Limb (tissue), 2 donors: ENCODE measurements at regions not wholly inside any gene's neighbourhood (a gene's known extent, or its start where the extent isn't known, plus 50 kb on each side); places are given as distances from the start of the nearest gene placed in this dataset.
"Not testable (repeated sequence)": the region's sequence is repeated elsewhere in the genome, so short reads cannot be mapped to it uniquely, and the experiment has no call there.

Source experiments
- DNase-seq, 2 donors: peaks; one replicate each; pipeline ENCODE4 v3.0.0-alpha.2; 2016; ENCODE audit errors: extremely low spot score in 2 of 2

DNA sequence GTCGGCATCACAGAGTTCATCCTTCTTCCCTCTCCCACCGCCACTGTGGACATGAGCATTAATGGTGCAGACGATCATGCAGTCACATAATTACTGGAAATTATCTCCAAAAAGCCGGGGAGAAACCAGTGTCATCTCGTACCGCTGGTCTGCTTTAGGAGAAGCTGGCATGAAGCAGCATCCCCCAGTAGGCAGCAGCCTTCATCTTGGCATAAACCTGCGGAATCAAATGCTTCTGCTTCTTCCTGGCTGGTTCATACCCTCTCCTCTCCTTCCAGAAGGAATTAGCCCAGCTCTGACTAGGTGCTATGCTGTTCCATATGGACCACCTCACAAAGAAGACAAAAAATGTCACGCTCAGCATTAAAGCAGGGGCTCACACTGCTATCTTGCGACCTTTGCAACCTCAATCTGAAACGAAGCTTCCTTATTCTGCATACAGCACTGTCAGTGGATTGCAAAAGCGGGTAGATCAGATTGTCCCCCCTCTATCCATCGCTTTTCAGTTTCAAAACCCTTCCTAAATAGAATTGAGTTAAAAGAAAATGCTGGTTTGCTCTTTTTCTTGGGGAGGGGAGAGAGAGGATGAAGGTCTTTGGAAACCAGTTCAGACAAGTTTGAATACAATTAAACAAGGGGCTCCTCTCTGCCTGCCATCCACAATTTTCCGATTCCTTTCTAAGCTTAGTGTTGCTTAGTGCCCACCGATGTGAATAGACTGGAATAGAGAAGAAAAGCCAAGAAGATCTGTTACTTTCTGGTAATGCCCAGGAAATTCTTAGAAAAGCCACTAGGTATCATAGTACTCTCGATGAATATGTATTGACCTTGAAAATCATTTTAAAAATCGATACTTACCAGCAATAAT, 212.1 kb upstream of the ZNF521 start:
- DNase-seq, result no peak

DNA sequence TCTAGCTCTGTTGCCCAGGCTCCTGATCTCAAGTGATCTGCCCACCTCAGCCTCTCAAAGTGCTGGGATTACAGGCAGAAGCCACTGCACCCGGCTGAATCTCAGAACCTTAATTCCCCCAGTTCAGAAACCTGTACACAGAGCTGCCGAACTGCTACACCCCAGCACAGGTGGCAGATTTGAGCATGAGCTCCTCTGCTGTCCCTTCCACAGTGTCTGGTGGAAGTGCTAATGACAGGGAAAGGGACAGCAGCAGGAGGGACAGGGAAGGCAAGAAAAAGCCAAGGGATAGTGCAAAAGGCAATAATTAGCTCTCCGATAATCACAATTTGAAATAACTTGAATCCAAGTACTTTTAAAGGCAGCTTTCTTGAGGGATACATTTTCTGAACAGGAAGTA, 211.4 kb upstream of the ZNF521 start:
- DNase-seq, result no peak

DNA sequence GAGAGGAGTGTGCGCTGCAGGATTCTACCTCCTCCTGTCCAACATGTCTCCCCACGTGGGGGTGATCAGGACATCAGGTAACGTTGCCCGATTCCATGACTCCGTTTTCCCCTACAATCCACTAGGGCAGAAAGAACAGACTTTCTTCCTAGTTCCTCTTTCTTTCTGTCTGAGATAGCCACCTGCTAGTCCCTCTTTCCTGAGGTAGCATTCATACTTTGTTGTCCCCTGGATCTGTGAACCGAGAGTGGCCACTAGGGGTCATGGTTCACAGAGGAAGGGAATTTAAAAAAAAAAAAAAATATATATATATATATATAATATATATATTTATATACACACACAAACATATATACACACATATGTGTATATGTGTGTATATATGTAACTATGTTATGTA, 210.0 kb upstream of the ZNF521 start:
- DNase-seq, result no peak

DNA sequence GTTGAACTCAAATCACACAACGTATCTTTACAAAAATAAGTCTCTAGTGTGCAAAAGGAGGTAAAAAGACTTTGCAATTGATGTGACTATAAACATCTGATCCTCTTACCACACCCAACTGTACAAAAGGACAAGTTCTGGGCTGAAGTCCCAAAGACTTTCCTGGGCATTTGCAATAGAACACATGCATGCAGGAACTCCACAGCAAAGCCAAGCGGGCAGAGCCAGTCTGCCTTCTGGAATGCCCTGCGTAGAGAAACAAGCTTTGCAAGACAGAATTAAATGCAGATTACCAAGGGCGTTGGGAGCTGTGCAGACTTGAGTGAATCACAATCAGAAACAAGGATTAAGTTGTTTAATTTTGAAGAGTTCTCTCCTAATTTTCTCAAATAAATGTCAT, 208.4 kb upstream of the ZNF521 start:
- no peak for DNase-seq

DNA sequence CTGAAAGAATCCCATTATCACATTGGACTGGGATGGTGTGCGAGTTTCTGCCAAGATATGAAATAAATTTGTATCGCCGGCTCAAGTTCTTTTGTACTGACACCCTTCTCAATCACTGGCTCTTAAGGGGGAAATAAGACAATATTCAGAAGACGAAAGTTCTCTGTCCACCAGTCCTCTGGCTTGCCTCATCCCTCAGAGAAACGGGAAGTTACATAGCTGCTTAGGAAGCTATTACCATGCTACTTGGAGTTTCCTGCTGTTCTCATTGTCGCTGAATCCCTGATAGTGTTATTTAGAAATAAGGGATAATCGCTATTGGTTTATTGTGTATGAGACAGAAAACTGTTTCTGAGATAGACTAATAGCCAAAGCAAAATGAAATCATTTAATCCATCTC, 205.0 kb upstream of the ZNF521 start:
- no peak for DNase-seq

DNA sequence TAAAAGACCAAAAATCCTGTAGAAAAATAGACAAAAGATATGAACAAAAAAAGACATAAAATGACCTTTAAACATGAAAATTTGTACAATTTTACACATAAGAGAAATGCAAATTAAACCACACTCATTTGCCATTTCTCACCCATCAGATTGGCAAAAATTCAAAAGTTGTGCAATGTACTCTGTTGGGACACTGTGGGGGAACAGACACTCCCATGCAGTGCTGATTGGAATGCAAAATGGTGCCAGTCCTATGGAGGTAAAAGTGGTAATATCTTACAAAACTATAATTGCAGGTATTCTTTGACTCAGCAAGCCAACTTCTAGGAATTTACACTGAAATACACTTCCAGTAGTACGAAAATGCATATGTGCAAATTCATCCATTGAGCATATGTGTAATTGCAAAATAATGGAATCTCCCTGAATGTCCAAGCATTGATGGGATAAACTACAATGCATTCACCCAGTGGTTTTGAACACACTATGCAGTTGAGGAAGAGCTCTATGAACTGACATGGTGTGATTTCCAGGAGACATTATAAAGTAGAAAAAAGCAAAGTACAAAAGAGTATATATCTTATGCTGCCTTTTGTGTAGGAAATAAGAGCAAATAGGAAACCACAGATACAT, 201.8 kb upstream of the ZNF521 start:
- DNase-seq, result no peak

DNA sequence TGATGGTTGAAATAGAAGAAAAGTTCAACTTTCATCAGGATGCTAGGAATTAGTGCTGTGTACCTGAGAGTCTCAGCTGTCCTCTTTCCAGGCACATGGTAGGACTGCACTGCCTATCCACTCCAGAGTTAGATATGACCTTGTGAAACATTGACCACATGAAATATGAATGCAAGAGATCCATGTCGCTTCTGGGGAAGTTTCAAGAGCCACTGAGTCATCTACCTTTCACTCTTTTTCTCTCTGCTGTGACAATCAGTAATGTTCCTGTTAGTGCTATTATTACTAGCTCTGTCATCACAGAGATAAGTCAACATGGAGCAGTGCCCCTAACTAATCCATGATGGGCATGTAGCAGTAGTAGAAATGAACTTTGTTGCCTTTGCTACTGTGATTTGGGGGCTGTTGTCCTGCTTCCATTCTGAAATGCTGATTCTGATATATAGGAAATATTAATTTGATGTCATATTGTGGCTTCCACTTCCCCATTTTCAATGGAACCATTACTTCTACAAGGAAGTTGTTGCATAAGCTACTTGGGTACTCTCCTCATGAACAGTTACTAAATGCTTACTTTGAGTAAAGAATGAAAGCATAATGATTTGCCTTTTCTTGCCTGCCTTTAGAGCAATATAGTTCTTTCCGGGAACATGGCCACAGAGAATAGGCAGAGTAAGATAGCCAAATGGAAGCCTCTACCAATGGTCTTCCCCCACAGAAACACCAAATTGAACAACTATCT, 192.8 kb upstream of the ZNF521 start:
- DNase-seq, result no peak

DNA sequence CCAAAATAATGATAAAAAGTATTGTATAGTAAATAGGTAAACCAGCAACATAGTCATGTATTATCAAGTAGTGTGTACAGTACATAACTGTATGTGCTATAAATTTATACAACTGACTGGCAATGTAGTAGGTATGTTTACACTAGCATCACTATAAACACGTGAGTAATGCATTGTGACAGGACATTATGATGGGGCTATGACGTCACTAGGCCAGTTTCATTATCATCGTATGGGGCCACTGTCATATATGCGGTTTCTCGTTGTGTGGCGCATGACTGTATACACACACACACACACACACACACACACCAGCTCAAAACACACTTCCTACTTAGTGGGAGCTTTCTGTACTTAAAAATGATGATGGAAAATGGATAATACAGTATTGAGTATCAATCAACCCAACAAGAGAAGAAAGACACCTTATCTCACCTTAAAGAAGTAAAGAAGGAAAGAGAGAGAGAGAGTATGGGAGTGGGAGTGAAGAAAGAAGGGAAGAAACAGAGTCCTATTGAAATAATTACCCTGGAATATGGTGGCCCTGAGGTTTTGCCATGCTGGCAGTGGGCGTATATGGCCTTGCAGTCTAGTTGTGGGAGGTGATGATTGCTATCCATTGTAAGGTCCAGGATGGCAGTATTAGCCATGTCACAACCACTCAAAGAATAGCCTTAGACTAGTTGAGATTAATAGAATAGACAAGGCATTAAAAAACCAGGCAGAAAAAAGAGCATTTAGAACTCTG, 186.4 kb upstream of the ZNF521 start:
- DNase-seq, result no peak

DNA sequence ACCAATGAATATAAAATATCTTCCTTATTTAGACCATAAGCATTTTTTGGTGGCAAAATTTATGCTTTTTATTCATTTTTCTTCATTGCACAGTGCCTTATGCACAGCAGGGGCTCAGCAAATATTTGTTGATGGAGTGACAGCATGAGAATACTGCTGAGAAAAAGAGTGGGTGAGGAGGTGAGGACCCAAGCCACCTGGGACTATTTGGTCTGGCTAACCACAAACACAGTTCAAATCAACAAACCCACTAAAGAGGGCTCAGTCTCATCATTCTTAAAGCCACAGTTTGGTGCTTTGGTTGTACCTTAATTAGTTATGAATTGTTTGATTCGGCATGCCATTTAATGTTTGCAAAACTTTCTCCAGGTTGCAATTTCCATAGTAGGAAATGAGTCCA, 183.5 kb upstream of the ZNF521 start:
- DNase-seq, result no peak

DNA sequence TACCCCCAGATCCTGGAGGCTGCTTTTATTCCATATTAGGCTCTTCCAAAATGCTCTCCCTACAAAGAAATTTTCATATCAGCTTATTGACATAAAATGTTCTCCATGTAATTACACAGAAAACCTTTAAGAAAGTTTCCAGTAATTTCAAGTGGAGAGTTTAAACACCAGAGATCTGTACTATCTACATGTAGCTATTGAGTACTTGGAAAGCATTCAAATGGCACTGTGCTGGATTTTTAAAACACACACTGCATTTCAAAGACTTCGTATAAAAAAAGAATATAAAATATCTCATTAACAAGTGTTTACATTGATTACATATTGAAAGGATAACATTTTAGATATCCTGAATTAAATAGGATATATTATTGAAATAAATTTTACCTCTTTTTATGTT, 182.4 kb upstream of the ZNF521 start:
- no peak for DNase-seq

DNA sequence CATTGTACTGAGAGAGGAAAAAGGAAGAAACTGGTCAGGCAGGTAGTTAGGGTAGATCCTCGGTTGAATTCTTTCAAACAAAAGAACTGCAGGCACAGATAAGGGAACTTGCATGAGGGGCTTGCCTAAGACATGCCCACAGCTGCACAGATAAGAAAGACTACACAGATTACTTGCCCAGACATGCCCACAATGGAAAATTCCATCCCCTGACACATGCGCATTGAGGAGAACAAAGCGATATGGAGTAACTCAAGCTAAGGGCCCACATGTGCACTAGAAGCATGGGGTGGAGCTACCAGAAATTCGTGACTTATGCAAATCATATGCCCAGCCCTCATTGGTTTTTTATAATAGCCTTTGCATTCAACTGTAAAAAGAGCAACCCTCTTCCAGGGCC, 181.3 kb upstream of the ZNF521 start:
- DNase-seq, result no peak

DNA sequence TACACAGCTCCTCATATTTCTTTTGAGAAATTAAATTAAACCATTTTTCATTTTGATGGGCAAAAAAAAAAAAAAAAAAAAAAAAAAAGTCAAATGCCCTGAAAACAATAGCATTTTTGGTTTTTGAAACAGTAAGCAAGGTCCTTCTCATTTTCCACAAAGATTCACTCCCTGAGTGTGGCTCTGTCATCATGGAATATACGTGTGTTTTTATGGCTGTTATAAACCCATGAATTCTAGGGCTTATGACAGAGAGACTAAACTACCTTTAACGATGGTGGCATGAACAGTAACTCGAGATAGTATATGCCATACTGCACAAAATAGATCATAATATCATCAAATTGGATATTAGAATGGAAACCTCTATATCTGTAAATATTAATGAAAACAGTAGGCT, 179.2 kb upstream of the ZNF521 start:
- no peak for DNase-seq

DNA sequence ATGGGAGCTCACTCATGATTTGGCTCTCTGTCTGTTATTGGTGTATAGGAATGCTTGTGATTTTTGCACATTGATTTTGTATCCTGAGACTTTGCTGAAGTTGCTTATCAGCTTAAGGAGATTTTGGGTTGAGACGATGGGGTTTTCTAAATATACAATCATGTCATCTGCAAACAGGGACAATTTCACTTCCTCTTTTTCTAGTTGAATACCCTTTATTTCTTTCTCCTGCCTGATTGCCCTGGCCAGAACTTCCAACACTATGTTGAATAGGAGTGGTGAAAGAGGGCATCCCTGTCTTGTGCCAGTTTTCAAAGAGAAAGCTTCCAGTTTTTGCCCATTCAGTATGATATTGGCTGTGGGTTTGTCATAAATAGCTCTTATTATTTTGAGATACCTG, 173.8 kb upstream of the ZNF521 start:
- not testable (repeated sequence) for DNase-seq

DNA sequence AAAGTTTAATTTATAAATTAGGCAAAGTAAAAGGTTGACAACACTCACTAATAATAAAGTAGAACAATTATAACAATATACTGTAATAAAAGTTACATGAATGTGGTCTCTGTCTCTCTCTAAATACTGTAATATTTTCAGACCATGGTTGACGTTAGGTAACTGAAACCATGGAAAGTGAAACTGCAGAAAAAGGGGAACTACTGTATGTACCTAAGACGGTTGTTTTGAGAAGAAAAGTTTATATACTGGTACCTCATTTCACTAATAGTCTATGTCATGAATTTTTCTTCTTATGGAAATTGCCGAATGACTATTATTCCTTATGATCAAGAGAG, 166.7 kb upstream of the ZNF521 start:
- no peak for DNase-seq

DNA sequence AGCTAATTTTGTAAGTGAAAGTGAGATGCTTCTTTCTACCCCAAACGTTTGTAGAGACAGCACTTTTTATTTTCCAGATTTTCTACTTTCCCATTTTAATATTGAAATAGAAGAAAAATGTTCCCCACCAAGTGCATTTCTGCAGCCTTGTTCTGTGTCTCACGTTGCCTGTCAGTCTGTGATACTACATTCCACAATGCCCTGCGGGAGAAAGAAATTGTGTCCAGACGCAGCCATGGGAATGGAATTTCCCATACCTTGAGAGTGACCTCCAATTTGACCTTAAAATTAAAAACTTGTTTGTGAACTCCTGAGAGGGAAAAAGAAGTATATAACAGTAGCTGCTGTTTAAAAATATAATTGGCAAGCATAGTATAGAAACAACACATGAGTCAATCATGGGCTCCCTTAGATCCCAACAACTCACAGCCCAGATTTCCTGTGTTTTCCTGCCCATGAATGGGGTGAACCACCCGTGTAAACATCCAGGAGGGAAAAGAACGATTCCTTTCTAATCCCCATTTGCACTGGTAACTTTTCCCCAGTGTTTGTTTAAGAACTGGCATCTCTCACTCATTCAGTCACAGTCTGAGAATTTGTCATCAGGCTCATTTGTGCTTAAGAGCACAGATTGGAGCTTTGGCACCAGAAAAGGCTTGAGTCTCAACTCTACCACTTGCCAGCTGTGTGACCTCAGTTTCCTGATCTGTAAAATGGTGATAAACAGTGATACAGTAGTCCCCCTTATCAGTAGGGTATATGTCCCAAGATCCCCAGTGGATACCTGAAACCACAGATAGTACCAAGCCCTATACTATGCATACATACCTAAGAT, 166.1 kb upstream of the ZNF521 start:
- DNase-seq, result no peak

DNA sequence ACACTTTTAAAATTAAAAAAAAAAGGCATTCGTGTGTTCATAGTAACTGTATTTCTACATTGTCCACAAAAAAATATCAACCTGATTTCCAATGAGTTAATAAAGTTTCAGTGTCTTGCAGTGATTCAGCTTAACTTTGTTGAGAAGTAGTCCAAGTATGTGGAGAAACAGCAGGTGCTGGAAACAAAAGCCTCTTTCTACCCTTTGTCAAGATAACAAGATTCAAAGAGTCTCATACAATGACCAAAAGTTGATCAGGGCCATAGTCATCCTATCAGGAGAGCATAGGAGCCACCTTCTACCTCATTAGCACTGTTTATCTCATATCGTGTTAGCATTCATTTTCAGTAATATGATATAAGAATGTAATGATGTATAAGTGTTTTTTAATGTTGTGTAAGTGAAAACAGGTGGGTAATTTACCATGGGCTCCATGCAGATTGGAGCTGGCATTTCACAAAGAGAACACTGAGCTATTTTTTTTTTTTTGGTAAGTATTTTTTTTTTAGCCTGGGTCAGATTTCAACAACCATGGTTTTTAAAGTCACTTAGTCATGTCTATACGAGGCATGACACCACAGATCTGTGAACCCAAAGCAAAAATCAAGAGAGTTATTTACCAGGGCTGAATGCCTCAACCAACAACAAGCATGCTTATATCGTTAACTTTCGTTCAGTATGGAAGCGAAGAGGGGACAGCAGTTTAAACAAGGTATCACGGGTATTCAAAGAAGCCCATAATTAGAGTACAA, 165.0 kb upstream of the ZNF521 start:
- DNase-seq, result peak in 1 of 2 donors; percentile 5

DNA sequence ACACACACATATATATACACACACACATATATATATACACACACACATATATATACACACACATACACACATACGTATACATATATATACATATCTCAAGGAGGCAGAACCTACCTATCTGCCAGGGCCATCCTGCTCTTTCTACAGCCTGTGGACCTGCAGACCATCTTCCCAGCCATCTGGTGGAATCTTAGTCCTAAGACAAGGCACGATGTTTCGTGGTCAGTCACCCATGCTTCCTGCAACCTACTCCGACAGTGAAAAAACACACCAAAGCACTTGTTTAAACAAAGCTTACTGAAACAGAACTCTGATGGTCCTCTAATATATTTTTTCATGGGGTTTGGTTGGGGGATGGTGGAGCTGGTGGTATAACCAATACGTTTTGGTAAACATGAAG, 164.2 kb upstream of the ZNF521 start:
- no peak for DNase-seq

DNA sequence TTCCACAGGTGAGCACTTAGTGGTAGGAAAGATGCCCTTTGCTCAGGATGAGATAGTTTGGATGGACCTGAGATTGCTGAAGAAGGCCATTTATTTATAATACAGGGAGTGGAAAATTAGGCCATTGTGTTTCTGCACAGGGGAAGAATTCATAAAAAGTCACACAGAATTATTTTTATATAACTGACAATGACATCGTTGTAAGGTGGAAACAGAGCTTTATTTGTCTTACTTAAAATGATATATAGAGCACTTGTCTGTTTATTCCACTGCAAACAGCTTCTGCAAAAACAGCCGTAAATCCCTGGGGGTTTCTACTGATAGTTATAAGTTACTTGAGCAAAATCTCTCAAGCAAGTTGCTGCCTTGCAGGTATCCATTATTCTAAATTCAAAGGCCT, 158.1 kb upstream of the ZNF521 start:
- DNase-seq, result no peak

DNA sequence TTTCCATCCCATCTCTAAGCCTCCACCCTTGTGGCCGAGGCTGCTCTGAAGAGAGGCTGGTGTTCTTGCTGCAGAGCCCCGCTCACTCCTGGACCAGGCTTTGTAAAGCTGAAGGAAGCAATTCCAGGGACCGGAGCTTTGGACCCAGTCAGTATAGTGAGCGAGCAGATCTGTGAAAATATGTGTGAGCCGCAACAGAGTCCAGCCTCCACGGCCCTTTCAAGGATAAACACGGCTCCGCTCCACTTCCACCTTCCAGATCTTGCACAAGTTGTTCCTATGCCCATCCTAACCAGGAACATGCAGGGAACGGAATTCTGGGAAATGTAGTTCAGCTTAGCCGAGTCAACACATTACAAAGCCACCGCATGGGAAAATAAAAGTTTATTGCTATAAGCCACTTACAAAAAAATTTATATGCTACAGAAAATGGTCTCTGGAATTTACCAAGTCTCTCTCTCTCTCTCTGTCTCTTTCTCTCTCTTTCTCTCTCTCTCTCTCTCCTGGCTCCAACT, 151.7 kb upstream of the ZNF521 start:
- peak; percentile 71 to 90 for DNase-seq

DNA sequence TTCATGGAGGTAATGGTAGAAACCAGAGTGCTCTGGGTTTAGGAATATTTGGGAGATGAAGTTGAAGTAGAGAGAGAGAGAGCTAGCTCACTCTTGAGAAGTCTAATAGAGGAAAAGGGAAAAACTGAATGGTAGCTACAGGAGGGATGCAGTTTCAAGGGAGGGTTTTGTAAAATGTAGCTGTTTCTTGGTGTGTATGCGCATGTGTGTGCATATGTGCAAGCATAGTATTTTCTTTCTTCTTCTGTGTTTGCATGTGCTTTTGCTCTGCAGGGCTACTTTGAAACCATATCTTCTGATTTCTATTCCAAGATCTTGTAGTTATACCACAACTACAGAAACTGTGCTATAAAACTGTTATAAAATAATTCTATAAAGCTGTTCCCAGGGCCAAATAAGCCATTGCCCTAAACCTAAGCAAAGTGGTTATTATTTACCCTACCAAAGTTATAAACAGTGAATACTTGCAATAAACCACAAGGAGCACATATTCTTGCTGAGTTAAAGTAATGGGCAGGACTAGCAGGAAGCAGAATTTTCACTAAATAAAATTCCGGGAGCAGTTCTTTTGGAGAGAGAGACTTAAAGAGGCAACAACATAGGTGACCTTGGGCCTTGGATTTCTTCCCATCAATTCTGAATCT, 145.3 kb upstream of the ZNF521 start:
- no peak for DNase-seq
